Erythroblast (primary cell): ENCODE measurements at regions not wholly inside any gene's neighbourhood (a gene's known extent, or its start where the extent isn't known, plus 50 kb on each side); places are given as distances from the start of the nearest gene placed in this dataset.

ENCODE experiments used
- GATA1 ChIP-seq: IDR thresholded peaks from 2 replicates; pipeline ENCODE4 v1.6.1; 2011; ENCODE audit warnings: low read depth, mild to moderate bottlenecking, control low read depth, low read length, moderate library complexity
- POLR2A ChIP-seq: IDR thresholded peaks from 2 replicates; pipeline ENCODE4 v1.6.1; 2011; ENCODE audit warnings: mild to moderate bottlenecking, low read length

DNA sequence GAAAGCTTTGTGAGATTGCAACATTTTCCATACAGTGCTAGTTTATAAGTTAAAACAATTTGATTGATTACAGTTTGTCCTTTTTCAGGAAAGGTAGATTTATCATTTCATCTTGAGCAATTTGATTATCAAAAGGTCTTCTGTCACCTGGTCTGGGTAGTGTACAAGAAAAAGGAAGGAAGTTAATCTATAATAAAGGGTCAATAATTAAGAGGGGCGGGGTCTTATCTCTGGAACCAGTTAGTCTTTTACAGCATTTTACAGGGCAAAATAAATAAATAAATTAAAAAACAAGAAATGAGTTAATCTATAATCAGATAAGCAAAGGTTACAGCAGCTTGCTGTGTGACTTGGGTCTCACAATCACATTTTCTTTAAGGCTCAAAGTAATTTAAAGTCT is 277.8 kb upstream of the GYPC start:
- no peak for TF ChIP-seq POLR2A
- TF ChIP-seq GATA1, result no peak
